Lung (tissue), 11 donors: ENCODE measurements at regions not wholly inside any gene's neighbourhood (a gene's known extent, or its start where the extent isn't known, plus 50 kb on each side); places are given as distances from the start of the nearest gene placed in this dataset.
"Not testable (repeated sequence)": the region's sequence is repeated elsewhere in the genome, so short reads cannot be mapped to it uniquely, and the experiment has no call there.

ENCODE experiments used
- ATAC-seq: fragments of 200-7000 bp; cut with Tn5 transposase; one replicate; pipeline ENCODE4 v1.9.1; 2020; ENCODE audit warnings: moderate number of reproducible peaks; ENCODE audit not compliant: insufficient read depth, low FRiP score
- DNase-seq, 3 donors: peaks; one replicate each; pipeline ENCODE4 v3.0.0-alpha.2; 2013 to 2017
- H3K27ac ChIP-seq, 2 donors: one replicate each; pipeline ENCODE4 v1.5.1; 2013; ENCODE audit warnings: mild to moderate bottlenecking in 2 of 2, moderate library complexity in 2 of 2, control low read depth in 1 of 2, inconsistent platforms in 1 of 2, low read depth in 1 of 2, low read length in 1 of 2
- H3K27me3 ChIP-seq, 3 donors: one replicate each; pipeline ENCODE4 v1.5.1; 2013; ENCODE audit warnings: low read length in 2 of 3; ENCODE audit not compliant: control insufficient read depth in 3 of 3, insufficient read depth in 3 of 3
- H3K36me3 ChIP-seq, 4 donors: one replicate each; pipeline ENCODE4 v1.5.1; 2013; ENCODE audit warnings: low read length in 4 of 4, mild to moderate bottlenecking in 1 of 4, moderate library complexity in 1 of 4; ENCODE audit not compliant: control insufficient read depth in 4 of 4, insufficient read depth in 4 of 4
- H3K4me1 ChIP-seq, 5 donors: one replicate each; pipeline ENCODE4 v1.5.1; 2013; ENCODE audit warnings: low read length in 5 of 5, mild to moderate bottlenecking in 2 of 5, moderate library complexity in 1 of 5; ENCODE audit not compliant: control insufficient read depth in 5 of 5, insufficient read depth in 5 of 5
- H3K4me3 ChIP-seq: one replicate; pipeline ENCODE4 v1.5.1; 2013; ENCODE audit warnings: mild to moderate bottlenecking, control low read depth, moderate library complexity
- H3K9ac ChIP-seq, 2 donors: one replicate each; pipeline ENCODE4 v1.5.1; 2013; ENCODE audit warnings: low read length in 2 of 2, control low read depth in 1 of 2; ENCODE audit not compliant: insufficient read depth in 1 of 2
- H3K9me3 ChIP-seq, 4 donors: one replicate each; pipeline ENCODE4 v1.5.1; 2013; ENCODE audit warnings: low read length in 3 of 4, mild to moderate bottlenecking in 1 of 4, moderate library complexity in 1 of 4; ENCODE audit not compliant: control insufficient read depth in 4 of 4, insufficient read depth in 3 of 4
- CTCF ChIP-seq: IDR thresholded peaks from 2 replicates; pipeline ENCODE4 v1.5.1; 2012; ENCODE audit warnings: mild to moderate bottlenecking; ENCODE audit errors: control extremely low read depth, extremely low read depth
- WGBS, 2 donors: extraction: QIAGEN DNeasy Blood & Tissue Kit; methylation state at CpG; one replicate each; pipeline ENCODE4 v1.1.7; 2013; 5-methylcytosine and 5-hydroxymethylcytosine counted together
- donor health status: control.
- donor health status: control.
- donor health status: Bipolar disorder and iron deficiency.
- donor health status: healthy.
- donor health status: DM: yes; HTN: yes; CAD: no.

GRCh38 chr2:153405196-153405595 lies 73.4 kb downstream of the RPRM start:
- no peak for DNase-seq

GRCh38 chr2:153404792-153405191 lies 73.8 kb downstream of the RPRM start:
- Histone ChIP-seq H3K27me3 (no peaks in the 10 kb centered on the region), H3K4me1 (no peaks in the 10 kb centered on the region), H3K36me3 (no peaks in the 10 kb centered on the region), H3K27ac (no peak overlapping the region), H3K9me3 (peaks cover 0 to 3% (median 0%) of the 10 kb centered on the region in 4 donors), H3K9ac (no peak overlapping the region), H3K4me3 (no peak overlapping the region)
- ATAC-seq (no peak), DNase-seq (no peak)
- no peak for TF ChIP-seq CTCF
- WGBS, 2 donors: 80 to 81% methylated on average over 1 of the region's 1 CpG

More at GRCh38 chr2:153405196-153405595, 73.4 kb downstream of the RPRM start:
- H3K9ac ChIP-seq: no peak overlapping the region
- no peak for TF ChIP-seq CTCF
- no peaks in the 10 kb centered on the region for H3K36me3 ChIP-seq
- WGBS, 2 donors: 75 to 93% methylated on average over 1 of the region's 1 CpG
- H3K9me3 ChIP-seq: peaks cover 0 to 3% (median 0%) of the 10 kb centered on the region in 4 donors
- no peak overlapping the region for H3K27ac ChIP-seq
- no peak overlapping the region for H3K4me3 ChIP-seq
- H3K4me1 ChIP-seq: no peaks in the 10 kb centered on the region
- no peak for ATAC-seq
- no peaks in the 10 kb centered on the region for H3K27me3 ChIP-seq

GRCh38 chr2:153403940-153404339 lies 74.6 kb downstream of the RPRM start:
- Histone ChIP-seq H3K36me3 (no peaks in the 10 kb centered on the region), H3K27ac (no peak overlapping the region), H3K9me3 (peaks cover 0 to 2% (median 0%) of the 10 kb centered on the region in 4 donors), H3K9ac (no peak overlapping the region), H3K4me1 (no peaks in the 10 kb centered on the region), H3K27me3 (no peaks in the 10 kb centered on the region), H3K4me3 (no peak overlapping the region)
- WGBS, 2 donors: 76 to 89% methylated on average over 2 of the region's 2 CpGs
- DNase-seq (no peak), ATAC-seq (no peak)
- TF ChIP-seq CTCF: no peak

GRCh38 chr2:153403352-153403751 lies 75.2 kb downstream of the RPRM start:
- not testable (repeated sequence) for H3K27me3 ChIP-seq, H3K9me3 ChIP-seq, H3K4me1 ChIP-seq, H3K27ac ChIP-seq, H3K36me3 ChIP-seq, DNase-seq, H3K4me3 ChIP-seq, H3K9ac ChIP-seq, ATAC-seq
- WGBS, 2 donors: 73 to 77% methylated on average over 14 of the region's 14 CpGs
